Prostate gland (tissue), 2 donors: ENCODE measurements at regions not wholly inside any gene's neighbourhood (a gene's known extent, or its start where the extent isn't known, plus 50 kb on each side); places are given as distances from the start of the nearest gene placed in this dataset.

Experiments
- POLR2A ChIP-seq: fragments of 450-650 bp; IDR thresholded peaks from one replicate; pipeline ENCODE4 v1.6.1; 2016; ENCODE audit warnings: antibody characterized with exemption, mild to moderate bottlenecking
- TF ChIP-seq, protein P1 (sequence below), 4 experiments: fragments of 200-600 bp in 2 of 4; fragments of 450-650 bp in 2 of 4; sonication (generic) in 2 of 4; IDR thresholded peaks; 1 replicate in 3 of 4; 2 replicates in 1 of 4; pipeline ENCODE4 v1.5.1; 2016 to 2019; ENCODE audit warnings: antibody characterized with exemption in 4 of 4, mild to moderate bottlenecking in 2 of 4, moderate library complexity in 2 of 4

DNA sequence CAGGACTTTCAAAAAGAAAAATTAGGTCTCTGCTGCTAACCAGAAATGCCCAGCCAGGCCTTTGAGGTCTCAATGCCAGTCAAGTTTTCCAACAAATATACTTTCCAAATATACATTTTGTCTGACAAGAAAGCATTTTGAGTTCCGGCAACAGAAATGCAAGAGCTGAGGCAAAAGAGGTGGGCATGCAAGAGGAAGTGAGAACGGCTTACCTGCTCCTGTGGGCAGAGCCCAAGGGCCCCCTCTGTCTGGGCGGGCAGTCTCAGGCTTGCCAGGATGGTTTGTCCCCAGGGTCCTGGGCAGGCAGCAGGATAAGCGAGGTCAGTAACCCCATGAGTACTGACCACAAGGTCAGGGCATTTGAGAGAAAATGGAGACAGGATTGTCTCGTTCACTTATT, 136.1 kb upstream of the TOPAZ1 start:
- TF ChIP-seq, protein P1, sequence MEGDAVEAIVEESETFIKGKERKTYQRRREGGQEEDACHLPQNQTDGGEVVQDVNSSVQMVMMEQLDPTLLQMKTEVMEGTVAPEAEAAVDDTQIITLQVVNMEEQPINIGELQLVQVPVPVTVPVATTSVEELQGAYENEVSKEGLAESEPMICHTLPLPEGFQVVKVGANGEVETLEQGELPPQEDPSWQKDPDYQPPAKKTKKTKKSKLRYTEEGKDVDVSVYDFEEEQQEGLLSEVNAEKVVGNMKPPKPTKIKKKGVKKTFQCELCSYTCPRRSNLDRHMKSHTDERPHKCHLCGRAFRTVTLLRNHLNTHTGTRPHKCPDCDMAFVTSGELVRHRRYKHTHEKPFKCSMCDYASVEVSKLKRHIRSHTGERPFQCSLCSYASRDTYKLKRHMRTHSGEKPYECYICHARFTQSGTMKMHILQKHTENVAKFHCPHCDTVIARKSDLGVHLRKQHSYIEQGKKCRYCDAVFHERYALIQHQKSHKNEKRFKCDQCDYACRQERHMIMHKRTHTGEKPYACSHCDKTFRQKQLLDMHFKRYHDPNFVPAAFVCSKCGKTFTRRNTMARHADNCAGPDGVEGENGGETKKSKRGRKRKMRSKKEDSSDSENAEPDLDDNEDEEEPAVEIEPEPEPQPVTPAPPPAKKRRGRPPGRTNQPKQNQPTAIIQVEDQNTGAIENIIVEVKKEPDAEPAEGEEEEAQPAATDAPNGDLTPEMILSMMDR (IDR thresholded peaks at IDR 0.05): no peak
- no peak for TF ChIP-seq POLR2A
